Amniotic stem cell (primary cell): ENCODE measurements at regions not wholly inside any gene's neighbourhood (a gene's known extent, or its start where the extent isn't known, plus 50 kb on each side); places are given as distances from the start of the nearest gene placed in this dataset.

Experiments
- DNase-seq: peaks from one replicate; lab custom pipeline; 2025; lab: John Stamatoyannopoulos, UW

DNA sequence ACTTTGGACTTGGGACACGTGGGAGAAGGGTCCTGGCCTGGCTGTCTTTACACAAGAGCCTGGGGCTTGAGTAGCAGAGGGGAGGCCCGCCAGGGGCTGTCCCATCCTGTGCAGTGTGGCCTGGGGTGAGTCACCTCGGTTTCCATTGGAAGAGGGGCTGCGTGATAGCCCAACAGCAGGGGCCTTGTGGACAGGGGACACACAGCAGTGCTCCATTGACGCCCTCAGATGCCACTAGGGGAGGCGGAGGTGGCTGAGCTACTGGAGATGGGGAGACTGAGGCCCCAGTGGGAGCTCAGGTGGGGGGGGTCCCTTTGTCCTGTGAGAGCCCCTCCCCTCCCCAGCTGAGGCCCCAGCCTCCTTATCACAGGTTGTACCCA lies 50.0 kb upstream of the RNU6ATAC start:
- no peak for DNase-seq

DNA sequence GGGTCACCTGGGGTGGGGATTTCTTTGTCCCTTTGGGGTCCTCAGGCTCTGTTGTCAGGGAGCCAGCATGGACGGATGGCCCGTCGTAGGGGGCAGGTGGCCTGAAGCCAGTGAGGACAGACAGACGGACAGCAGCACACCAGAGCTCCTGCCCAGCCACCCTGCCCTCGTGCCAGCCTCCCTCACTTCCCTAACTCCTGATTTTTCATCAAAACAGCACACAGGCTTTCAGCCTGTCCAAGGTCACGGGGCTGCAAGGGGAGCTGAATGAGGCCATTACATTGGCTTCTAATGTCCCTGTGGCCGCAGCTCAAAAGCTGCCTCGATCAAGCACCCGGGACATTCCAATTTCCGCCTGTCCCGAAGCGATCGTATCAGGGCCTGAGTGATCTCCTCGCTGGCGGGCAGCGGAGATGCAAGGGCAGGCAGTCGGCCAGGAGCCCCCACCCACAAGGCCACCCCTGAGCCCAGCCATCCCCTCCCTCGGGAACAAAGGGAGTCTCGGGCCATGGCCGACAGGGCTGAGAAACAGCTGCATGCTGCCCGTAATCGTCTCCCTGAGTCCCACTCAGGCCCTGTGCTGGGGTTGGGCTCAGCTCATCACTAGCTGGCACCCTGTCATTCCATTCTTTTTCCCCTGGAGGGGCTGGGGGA lies 50.5 kb upstream of the RNU6ATAC start:
- no peak for DNase-seq

DNA sequence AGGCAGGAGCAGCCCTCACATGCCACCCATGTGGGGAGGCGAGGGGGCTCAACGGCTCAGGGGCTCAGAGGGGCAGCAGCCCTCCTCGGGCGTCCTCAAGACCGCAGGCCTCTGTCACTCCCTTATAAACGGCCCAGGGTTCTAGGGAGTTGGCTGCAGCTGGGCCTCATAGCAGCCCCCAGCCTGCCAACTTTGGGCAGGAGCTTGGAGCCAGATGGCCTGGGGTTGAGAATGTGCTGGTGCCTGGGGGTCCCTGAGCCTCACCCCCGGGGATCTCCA lies 51.0 kb upstream of the RNU6ATAC start:
- no peak for DNase-seq

DNA sequence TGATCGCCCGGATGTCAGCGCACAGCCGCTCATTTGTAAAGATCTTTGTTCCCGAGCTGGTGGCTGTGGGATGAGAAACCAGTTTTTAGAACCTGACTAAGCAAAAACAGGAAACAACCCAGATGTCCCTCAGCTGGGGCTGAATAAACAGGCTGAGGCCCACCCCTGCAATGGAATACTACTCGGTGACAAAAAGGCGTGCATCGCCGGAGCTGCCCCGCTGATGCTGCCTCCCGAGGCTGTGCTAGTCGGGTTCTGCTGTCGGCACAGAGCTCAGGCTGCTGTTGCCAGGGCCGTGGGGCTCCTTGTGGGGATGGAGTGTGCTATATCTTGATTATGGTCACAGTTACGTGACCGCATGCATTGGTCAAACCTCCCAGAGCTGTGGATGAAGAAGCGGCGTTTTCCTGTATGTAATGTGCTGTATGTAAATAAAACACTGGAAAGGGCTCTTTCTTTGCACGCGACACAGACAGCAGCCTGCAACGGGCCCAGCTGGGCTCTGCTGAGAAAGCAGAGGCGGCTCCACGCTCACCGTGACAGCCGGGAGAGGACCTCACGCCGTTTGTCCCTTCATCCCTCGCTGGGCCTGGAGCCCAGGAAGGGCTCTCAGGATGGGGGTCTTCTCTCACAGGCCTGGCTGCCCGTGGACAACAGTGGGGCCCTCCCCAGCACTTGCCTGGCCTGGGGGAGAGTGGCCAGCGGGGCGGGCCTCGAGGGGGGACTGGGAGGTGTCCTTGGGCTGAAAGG lies 51.5 kb upstream of the RNU6ATAC start:
- peak; percentile 18 for DNase-seq

DNA sequence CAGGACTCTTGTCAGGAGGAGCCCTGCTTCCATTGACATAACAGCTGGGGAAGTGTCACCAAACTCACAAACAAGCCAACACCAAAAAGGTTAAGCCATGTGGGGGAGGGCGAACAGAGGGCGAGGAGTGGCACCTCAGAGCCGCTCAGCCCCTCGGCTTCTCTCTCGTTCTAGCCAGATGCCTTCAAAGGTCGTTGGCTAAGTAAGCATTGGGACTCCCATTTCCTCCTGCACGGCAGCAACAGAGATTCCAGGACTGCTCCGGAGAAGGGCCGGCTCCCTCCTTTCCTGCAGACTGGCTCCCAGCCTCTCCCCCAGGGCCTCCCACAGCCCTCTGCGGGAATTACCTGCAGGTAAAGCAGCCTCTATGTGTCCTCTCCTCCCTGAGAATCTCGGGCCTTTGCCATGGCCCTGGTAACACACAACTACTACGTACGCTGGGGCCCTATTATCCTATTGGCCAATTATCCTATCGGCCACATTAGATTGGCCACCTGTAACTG lies 52.1 kb upstream of the RNU6ATAC start:
- DNase-seq: no peak

DNA sequence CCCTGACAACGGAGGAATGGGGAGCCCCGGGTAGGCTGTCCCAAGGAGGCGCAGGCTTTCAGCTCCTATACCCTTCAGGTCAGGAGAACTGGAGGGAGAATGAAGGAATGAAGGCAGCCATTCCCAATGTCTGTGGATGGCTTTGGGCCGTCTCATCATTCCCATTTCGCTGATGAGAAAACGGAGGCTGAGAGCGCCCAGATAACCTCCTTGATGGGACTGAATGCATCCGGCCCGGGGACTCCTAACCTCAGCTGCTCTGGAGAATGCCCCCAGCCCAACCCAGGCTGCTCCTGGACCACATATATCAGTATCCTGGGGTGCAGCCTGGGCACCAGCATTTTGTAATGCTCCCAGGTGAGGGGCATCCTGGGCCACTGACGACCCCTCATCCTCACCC lies 52.6 kb upstream of the RNU6ATAC start:
- DNase-seq: no peak

DNA sequence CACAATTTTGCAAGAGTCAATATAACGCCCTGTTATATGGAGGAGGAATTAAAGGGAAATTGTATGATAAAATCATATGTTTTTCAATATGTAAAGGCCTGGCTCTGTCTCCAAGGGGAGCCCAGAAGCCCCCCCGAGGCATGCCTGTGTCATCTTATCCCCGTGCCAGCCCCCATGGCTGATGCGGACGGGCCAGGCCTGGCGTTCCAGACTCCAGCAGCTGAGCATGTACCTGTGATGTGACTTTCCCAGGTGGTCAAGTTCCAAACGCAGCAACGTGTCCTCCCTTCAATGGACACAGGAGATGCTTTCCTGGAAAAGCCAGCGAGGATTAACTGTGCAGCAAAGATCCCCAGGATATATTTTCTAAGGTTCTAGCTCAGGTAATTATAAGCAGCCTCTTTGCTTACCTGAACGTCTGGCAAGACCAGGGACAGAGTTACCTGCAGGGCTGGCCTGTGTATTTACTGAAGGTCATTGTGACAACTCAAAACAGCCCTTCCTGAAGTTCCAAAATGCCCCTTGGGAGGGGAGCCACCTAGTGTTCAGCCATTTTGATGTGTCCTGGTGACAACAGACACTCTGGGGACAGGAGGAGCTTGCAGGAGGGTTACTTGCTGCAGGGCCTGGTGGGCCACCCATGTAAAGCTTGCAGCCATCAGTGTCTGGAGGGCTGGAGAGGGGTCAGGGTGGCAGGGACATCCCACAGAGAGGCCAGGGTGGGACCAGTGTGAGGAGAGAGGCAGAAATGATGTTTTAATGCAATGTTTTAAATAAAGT lies 53.3 kb upstream of the RNU6ATAC start:
- DNase-seq: no peak

DNA sequence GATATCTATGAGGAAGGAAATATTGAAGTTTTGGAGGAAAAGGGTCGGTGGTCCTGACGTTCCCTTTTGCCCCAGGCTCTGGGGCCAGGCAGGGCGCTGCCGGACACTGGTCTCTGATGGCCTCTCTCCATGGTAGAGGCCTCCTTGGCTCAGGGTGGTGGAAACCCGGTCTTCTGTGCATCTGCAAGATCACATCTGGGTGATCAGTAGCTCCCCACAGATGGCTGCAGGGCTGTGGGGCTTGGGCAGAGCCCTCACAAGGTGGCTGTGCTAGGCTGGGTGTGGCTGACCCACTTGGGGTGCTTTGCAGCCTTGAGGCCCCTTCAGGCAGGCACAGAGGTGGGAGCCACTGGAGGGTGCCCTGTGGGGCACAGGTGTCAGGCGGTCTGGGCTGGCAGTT lies 53.9 kb upstream of the RNU6ATAC start:
- no peak for DNase-seq

DNA sequence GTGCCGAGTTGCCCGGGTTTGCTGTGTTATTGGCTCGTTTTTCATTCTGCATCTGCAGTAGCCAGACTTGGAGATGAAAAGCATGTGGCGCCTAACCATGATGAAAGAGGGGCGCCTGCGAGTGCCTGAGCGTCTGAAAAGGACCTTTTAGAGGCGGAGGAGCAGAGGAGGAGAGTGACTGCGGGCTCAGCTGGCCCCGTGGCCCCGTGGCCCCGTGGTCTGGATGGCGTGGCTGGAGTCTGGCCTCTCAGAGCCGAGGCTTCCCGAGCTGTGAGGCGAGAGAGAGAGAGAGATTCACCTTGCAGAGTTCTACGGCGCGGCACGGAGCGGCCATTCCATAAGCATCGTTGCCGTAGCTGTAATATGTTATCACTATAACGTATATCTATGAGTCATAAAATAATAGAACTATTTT lies 55.3 kb upstream of the RNU6ATAC start:
- DNase-seq: no peak

DNA sequence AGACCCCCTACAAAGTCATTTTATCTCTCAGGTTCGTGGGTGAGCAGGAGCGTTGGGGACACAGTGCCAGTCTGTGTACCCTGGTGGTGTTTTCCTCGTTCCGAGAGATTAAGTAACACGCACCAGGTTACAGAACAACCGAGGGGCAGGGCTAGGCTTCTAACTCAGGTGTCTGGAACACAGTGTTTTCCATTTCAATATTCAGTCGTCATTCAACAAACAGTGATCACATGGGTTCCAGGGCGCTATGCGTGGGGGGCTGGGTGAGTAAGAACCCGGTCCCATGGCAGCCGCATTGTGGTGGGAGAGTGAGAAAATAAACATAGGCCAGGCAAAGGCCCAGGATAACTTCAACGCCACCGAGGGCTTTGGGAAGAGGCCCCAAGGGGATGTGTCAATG lies 55.9 kb upstream of the RNU6ATAC start:
- DNase-seq: no peak

DNA sequence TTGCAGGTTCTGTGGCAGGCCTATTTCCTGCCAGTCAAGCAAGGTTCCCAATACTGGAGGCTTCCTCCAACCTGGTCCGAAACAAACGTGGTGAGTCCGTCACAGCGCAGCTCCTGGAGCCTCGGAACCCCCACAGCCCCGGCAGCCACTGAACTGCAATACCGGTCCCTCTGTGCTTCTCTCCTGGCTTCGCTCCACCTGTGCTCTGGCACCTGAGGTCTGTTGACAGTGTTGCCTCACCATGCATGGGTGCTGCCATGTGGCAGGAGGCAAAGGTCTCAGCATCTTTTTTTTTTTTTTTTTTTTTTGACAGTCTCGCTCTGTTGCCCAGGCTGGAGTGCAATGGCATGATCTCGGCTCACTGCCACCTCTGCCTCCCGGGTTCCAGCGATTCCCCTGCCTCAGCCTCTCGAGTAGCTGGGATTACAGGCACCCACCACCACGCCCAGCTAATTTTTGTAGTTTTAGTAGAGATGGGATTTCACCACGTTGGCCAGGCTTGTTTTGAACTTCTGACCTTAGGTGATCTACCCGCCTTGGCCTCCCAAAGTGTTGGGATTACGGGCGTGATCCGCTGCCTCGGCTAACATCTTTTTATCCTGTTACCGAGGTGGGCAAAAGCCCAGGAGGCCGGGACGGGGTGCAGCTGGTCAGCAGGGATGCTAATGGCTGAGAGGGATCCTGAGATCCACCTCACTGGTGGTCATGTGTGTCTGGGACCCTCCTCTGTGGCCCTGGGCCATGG lies 57.1 kb upstream of the RNU6ATAC start:
- DNase-seq: no peak

DNA sequence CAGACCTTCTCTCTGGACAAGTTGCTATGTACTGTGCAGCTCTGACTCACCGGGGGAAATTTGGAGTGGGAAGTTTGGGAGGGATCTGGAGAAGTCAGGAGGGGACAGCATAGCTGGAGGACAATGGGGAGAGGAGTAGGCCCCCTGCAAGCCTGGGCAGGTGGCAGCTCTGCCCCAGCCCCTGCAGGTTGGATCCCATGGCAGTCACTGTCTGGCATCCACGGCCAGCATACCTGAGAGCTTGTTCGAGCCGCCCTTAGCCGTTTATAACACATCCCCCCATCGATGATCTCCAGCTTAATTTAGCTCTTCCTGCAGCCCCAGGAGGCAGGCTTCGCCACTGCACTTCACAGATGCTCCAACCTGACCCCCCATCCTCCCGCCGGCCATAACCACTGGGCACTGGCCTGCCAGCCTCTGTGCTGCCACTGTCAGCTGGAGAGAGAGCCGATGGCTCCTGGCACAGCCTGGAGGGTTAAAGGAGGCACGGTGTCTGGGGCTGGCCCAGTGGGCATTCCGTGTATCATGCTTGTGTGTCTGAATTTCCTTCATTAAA lies 57.7 kb upstream of the RNU6ATAC start:
- no peak for DNase-seq

DNA sequence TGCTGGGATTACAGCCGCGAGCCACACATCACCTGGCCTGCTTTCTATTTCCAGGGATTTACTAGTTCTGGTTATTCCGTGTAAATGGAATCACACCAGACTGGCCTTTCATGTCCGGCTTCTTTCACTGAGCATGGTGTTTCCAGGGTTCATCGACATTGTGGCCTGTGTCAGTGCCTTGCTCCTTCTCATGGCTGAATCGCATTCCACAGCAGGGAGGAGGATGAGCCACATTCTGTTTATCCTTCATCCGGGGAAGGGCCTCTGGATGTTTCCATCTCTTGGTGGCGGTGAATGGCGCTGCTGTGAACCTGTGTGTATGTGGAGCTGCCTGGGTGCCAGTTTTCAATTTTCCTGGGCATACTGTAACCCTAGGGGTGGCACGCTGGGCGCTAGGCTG lies 58.7 kb upstream of the RNU6ATAC start:
- DNase-seq: no peak

DNA sequence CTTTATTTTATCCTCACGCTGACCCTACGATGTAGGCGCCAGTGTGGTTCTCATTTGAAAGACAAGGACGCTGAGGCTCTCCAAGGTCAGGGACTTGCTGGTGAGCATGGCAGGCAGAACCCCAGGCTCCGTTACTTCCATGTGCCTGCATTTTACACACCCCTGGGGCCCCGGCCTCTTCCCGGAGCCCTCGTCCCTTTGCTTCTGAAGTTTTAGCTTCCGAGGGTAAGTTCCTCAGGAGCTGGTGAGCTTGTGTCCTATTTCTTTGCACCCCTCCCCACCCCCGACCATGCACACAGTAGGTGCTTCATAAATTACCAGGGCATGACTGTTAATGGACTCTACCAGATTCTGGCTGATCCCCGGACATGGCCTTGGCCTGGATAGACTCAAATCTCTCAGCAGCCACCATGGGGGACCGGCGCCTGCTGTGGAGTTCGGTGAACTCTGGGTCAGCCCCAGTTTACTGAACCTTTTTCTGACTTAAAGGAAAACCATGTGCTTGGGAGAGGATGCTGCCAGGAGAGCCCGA lies 59.3 kb upstream of the RNU6ATAC start:
- no peak for DNase-seq

DNA sequence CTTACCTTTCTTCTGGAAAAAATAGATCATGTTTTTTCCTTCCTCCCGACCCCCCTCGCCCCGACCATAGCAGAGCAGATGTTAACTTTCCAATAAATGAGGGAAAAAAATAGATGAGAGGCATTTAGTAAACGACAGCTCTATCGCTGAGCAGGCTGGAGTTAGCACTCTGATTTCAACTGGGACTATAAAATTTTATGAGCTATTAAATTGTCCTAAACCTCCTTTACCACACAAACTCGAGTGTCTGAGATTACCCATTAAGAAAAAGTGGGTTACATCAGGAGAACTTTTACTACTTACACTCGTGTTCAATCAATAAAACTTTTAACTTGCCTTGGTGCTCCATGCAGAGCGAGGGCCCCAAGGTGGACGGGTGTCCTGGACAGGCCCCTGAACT lies 59.8 kb upstream of the RNU6ATAC start:
- no peak for DNase-seq

DNA sequence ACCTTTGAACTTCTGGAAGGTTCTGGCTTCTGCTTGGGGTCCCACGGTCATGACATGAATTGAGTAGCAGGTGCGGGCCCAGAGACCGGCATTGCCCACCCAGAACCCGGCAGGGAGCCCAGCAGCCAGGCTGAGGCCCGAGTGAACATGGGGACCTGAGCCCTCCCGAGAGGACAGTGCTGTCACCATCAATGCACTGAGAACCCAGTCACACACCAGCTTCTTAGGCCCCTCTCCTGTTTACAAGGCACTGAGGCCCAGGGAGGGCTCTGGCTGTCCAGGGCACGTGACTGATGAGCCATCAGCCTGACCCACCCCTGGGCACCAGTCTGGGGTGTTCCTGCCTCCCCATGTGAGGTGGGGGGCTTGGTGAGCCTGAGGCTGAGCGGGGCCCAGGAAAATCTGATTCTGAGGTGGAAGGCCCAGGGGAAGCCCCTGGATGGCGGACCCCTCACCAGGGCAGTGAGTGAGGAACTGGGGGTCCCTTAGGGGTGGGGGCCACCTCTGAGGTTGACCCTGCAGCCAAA lies 60.3 kb upstream of the RNU6ATAC start:
- DNase-seq: no peak

DNA sequence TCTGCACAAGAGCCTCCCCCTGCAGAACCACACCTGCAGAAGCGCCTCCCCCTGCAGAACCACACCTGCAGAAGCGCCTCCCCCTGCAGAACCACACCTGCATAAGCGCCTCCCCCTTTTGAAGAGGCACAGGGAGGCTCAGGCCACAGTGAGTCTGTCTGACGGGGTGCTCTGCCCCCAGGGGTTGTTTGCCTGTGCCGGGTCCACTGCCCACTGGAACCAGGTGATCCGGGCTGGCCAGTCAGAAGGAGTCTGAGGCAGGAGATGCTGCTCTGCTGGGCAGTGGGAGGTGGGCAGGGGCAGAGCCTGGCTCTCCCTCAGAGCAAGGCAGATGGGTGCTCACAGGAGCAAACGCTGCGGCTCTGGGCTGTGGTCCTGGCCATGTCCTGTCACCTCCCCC lies 60.8 kb upstream of the RNU6ATAC start:
- DNase-seq: no peak

DNA sequence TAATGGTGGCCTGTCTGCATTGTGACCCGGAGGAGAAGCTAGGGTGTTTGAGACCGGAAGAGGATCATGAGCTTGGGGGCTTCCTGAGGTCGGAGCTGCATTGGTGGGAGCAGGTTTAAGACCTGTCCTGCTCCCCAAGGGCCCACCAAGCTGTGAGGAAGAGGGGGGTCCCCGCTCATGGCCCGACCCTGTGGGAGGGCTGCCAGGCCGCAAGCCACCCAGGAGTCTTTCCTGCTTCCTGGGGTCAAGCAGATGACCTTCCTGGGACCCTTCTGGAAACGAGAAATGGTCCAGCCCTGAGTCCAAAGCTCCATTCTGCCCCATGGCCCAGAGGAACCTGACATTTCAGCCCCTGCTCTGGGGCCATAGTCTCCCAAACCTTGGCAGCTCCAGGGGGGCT lies 61.5 kb upstream of the RNU6ATAC start:
- DNase-seq: no peak

DNA sequence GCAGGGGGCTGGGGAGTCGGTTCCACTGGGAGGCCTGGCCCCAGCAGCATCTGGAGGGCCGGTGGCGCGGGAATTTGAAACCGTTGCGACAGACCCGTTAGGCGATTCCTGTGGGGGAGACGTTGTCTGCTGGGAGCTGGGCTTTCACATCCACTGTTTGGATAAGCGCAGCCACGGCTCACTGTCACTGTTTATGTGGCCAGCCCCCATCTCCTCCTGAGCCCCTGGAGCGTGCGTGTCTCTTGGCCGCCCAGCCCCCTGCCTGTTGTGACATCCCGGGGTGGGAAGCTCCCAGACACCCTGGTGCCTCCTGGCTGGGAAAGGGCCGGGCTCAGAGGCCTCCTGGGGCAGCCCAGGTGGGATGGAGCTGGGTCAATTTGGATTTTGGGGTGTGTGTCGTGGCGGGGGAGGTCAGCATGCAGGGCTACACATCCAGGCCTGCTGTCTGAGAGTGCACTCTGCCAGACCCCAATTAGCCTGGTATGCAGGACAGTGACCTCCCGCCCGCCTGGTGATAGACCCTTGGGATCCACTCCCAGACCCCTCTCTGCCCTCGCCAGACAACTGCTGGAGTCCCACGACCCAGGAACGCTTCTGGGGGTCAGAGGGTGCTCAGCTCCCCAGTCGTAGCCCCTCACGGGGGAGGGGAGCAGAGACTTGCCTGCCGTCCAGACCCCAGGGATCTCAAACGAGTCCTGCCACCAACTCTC lies 62.0 kb upstream of the RNU6ATAC start:
- DNase-seq: no peak

DNA sequence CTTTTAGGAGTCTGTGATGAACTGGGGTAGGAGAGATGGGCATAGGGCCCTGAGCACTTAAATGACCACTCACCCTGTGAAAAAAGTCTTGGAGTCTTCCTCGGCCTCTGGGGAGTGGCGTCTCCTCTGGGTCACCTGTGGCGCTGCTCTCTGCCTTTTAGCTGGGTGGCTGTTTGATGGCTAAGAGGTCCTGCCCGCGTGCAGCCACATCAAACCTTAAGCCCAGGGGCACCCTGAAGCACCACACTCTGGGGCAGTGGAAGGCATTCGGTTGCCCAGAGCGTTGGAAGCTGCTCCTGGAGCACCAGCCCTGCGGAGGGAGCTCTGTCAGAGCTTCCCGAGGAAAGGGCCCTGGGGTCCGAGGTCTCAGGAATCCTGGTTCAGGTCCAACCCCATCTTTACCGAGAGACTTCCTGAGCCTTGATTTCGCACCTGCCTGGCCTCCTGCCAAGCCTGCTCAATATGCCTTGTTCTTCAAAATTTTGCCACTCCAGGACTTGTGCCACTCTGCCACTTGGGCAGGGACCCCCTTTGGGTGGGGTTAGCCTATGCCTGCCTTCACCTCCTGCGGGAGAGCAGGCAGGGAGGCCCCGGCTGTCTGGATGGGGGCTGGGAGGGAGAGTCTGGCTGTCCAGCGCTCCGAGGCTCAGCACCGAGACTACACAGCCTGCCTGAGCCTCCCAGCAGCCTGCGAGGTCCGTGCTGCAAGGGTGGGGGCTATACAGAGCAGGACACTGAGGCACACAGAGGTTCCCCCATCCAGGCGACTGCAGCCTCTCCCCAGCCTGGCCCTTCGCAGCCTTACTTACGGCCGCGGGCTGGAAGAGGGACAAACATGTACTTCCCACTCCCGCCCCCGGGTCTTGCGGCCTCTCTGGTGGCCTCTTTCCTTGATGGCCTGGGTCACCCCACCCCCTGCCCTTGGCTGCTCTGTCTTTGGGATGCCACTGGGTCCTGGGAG lies 63.4 kb upstream of the RNU6ATAC start:
- DNase-seq: no peak
